ENCODE measurements at regions not wholly inside any gene's neighbourhood (a gene's known extent, or its start where the extent isn't known, plus 50 kb on each side); places are given as distances from the start of the nearest gene placed in this dataset.

- no peak for TF ChIP-seq CTCF (IDR thresholded peaks at IDR 0.05; ENCODE audit: insufficient read depth, low read length)
- H3K4me3 ChIP-seq (ENCODE audit: low read depth, low read length): no peak overlapping the region
- DNase-seq (ENCODE audit: low read depth): no peak
Observed at GRCh38 chr2:23158306-23158705, 226.7 kb upstream of the KLHL29 start.

GRCh38 chr2:23159746-23160405 lies 225.1 kb upstream of the KLHL29 start:
- TF ChIP-seq CTCF (IDR thresholded peaks at IDR 0.05; ENCODE audit: insufficient read depth, low read length): no peak
- DNase-seq (ENCODE audit: low read depth): no peak
- no peak overlapping the region for H3K4me3 ChIP-seq (ENCODE audit: low read depth, low read length)

GRCh38 chr2:23164173-23164572 lies 220.8 kb upstream of the KLHL29 start:
- H3K4me3 ChIP-seq (ENCODE audit: low read depth, low read length): no peak overlapping the region
- no peak for DNase-seq (ENCODE audit: low read depth)
- no peak for TF ChIP-seq CTCF (IDR thresholded peaks at IDR 0.05; ENCODE audit: insufficient read depth, low read length)

GRCh38 chr2:23169896-23170295 lies 215.1 kb upstream of the KLHL29 start:
- TF ChIP-seq CTCF (IDR thresholded peaks at IDR 0.05; ENCODE audit: insufficient read depth, low read length): no peak
- H3K4me3 ChIP-seq (ENCODE audit: low read depth, low read length): no peak overlapping the region
- DNase-seq (ENCODE audit: low read depth): no peak

GRCh38 chr2:23171108-23171507 lies 213.9 kb upstream of the KLHL29 start:
- no peak overlapping the region for H3K4me3 ChIP-seq (ENCODE audit: low read depth, low read length)
- DNase-seq (ENCODE audit: low read depth): no peak
- TF ChIP-seq CTCF (IDR thresholded peaks at IDR 0.05; ENCODE audit: insufficient read depth, low read length): no peak

GRCh38 chr2:23178396-23178795 lies 206.6 kb upstream of the KLHL29 start:
- no peak overlapping the region for H3K4me3 ChIP-seq (ENCODE audit: low read depth, low read length)
- no peak for TF ChIP-seq CTCF (IDR thresholded peaks at IDR 0.05; ENCODE audit: insufficient read depth, low read length)
- no peak for DNase-seq (ENCODE audit: low read depth)

GRCh38 chr2:23183733-23184132 lies 201.2 kb upstream of the KLHL29 start:
- no peak for DNase-seq (ENCODE audit: low read depth)
- H3K4me3 ChIP-seq (ENCODE audit: low read depth, low read length): no peak overlapping the region
- TF ChIP-seq CTCF (IDR thresholded peaks at IDR 0.05; ENCODE audit: insufficient read depth, low read length): no peak

Data from fibroblast of the aortic adventitia (primary cell).